ENCODE measurements at regions not wholly inside any gene's neighbourhood (a gene's known extent, or its start where the extent isn't known, plus 50 kb on each side); places are given as distances from the start of the nearest gene placed in this dataset.
"Not testable (repeated sequence)": the region's sequence is repeated elsewhere in the genome, so short reads cannot be mapped to it uniquely, and the experiment has no call there.

GRCh38 chr12:66733321-66733720 lies 54.4 kb upstream of the GRIP1 start:
- DNase-seq, result no peak

- no peak for DNase-seq
Measured at GRCh38 chr12:66733839-66734238, 55.0 kb upstream of the GRIP1 start.

GRCh38 chr12:66735275-66735674 lies 56.4 kb upstream of the GRIP1 start:
- DNase-seq, result no peak

DNA sequence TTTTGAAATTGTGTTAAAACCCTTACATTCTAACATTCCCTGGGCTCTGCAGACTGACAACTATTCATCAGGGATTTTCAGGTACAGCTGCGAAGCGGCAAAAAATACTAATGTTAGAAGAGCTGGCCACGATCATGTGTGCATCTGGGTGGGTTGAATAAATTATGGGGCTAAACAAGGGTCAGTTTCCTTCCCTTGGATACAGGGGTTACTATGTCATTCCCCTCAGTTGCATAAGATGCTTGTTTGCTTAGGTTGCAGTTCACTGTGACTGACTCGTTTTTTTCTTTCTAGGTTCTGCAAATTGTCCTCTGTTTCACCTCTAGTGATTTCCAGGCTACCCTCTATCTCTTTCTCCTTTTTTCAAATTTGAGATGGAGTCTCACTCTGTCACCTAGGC lies 58.1 kb upstream of the GRIP1 start:
- DNase-seq, result no peak

GRCh38 chr12:66739266-66739665 lies 60.4 kb upstream of the GRIP1 start:
- DNase-seq, result no peak

GRCh38 chr12:66739940-66740651 lies 61.2 kb upstream of the GRIP1 start:
- no peak for DNase-seq

- no peak for DNase-seq
Measured at GRCh38 chr12:66740732-66741131, 61.9 kb upstream of the GRIP1 start.

- no peak for DNase-seq
Measured at GRCh38 chr12:66741919-66742318, 63.0 kb upstream of the GRIP1 start.

GRCh38 chr12:66742508-66743367 lies 63.9 kb upstream of the GRIP1 start:
- DNase-seq, result no peak

GRCh38 chr12:66744461-66744860 lies 65.6 kb upstream of the GRIP1 start:
- no peak for DNase-seq

- no peak for DNase-seq
Measured at GRCh38 chr12:66744956-66745383, 66.1 kb upstream of the GRIP1 start.

- DNase-seq, result no peak
Measured at GRCh38 chr12:66746489-66747201, 67.8 kb upstream of the GRIP1 start.

DNA sequence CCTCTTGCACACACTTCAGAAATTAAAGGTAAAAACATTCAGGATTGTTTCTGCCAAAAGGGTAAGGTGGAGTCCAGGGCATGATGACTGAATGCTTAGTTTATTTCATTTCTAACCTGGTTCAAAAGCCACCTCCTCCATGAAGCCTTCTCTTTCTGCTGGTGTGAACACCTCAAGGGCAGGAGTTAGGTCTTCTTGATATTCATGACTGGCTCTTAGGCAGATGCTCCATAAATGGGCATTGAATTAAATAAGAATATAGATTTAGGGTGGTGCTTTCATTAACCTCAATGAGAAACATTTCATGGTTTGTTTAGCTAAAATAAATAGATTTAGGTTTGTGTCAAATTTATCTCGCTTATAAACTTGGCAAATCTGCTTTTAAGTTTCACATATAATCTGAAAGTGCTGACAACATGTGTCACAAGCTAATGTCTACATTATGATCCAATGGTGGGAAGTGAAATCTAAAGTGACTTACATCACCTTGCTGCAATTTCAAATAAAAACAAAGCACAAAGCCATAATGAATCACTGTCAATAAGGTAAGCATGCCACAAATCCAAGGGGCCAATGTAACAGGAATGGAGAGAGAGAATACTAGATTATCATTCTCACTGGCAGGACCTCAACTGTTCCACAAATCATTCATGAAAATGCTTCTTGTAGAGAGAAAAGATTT lies 72.7 kb upstream of the GRIP1 start:
- DNase-seq, result no peak

- DNase-seq, result no peak
Measured at GRCh38 chr12:66753810-66754209, 74.9 kb upstream of the GRIP1 start.

GRCh38 chr12:66755727-66756395 lies 77.0 kb upstream of the GRIP1 start:
- no peak for DNase-seq

DNA sequence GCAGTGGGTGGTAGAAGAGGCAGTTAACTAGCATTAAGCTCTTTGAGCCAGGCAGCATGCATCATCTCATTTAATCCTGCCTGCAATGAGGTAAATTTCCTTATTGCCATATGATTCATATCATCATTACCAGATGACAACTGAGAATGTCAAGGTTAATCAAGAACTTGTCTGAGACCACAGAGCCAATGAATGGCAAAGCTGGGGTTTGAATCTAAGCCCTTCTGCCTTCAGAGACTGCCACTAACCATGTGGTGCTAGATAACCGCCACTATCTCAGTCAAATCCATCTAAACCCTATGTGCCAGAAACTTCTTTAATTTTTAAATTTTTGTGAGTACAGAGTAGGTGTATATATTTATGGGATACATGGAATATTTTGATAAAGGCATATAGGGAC lies 77.8 kb upstream of the GRIP1 start:
- no peak for DNase-seq

- DNase-seq, result not testable (repeated sequence)
Measured at GRCh38 chr12:66760122-66760521, 81.2 kb upstream of the GRIP1 start.

GRCh38 chr12:66763467-66763866 lies 84.6 kb upstream of the GRIP1 start:
- no peak for DNase-seq

- DNase-seq, result no peak
Measured at GRCh38 chr12:66765204-66765603, 86.3 kb upstream of the GRIP1 start.

GRCh38 chr12:66767536-66767935 lies 88.7 kb upstream of the GRIP1 start:
- peak; percentile 3 for DNase-seq

GRCh38 chr12:66768293-66768692 lies 89.4 kb upstream of the GRIP1 start:
- DNase-seq, result no peak

- no peak for DNase-seq
Measured at GRCh38 chr12:66774929-66775328, 96.1 kb upstream of the GRIP1 start.

Measured in right kidney (tissue), 1 donor.